Suppressor macrophage treated with lipopolysaccharide for 1 hour (primary cell): ENCODE measurements at regions not wholly inside any gene's neighbourhood (a gene's known extent, or its start where the extent isn't known, plus 50 kb on each side); places are given as distances from the start of the nearest gene placed in this dataset.

Source experiments
- DNase-seq, 3 donors: peaks; one replicate each; pipeline ENCODE4 v3.0.0-alpha.2; 2020 to 2022

DNA sequence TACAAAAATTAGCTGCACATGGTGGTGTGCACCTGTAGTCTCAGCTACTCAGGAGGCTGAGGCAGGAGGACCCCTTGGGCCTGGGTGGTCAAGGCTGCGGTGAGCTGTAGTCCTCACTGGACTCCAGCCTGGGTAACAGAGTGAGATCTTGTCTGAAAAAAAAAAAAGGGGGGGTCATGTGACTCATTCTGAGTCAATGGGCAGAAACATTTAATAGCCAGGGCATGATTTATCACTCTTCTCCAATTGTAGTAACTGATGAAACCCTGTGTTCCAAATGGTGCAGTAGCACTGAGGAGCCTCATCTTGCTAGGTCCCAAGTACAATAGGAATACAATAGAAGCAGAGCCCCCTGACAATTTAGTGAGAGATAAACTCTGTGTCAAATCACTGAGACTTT, 78.9 kb upstream of the CCDC68 start:
- no peak for DNase-seq

- no peak for DNase-seq
Measured at GRCh38 chr18:55034742-55035141, 75.5 kb upstream of the CCDC68 start.

GRCh38 chr18:55031979-55032378, 72.7 kb upstream of the CCDC68 start:
- no peak for DNase-seq

DNA sequence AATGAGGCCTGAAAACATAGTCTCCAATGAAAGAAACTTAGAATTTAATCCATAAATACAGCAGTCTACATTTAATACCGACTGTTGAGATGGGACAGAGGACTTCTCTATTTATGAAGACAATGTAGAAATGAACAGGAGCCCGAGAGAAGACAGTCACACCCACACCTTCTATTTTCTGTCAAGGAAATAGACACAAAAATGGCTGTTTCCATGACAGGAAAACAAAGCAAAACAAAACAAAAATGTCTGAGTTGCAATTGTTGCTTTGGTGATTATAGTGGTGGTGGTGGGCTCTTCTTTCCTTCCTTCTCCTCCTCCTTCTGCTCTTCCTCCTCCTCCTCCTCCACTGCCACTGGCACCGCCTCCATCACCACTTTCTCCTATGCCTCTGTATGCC, 72.3 kb upstream of the CCDC68 start:
- DNase-seq = no peak

DNA sequence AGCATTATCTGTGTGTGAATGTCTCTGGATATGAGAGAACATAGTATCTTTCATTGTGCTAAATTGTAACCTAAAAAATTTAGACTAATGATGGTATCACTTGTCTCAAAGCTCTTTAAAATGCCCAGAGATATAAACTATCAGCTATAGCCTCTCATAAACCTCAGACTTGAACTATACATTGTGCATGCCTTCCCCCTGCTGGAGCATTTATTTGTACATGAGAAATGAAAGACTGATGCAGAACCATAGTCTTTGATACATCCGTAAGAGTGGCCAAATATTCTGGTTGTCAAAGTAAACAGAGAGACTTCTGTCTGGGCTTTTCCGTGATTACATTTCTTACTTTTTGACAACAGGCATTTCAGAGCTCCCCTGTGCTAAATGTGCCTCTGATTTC, 71.9 kb upstream of the CCDC68 start:
- no peak for DNase-seq

- DNase-seq = no peak
Measured at GRCh38 chr18:55024564-55024963, 65.3 kb upstream of the CCDC68 start.

DNA sequence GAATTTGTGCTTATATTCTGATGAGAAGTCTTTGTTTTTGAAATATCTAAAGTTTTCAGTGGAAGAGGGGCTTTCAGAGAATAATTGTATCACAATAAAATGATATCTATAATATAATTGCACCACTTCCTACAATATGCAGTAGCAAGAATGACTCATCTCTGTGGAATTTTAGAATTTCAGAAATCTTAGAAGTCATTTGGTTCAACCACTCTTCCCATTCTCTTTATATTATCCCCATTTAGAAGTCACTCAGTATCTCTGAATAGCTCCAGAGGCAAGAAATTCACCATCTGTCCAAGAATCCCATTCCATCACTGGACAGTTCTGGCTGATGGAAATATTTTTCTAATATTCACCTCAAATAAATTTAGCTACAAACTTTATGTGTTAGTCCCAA, 59.3 kb upstream of the CCDC68 start:
- DNase-seq = peak in 1 of 3 donors; percentile 1

- no peak for DNase-seq
Measured at GRCh38 chr18:55014095-55014494, 54.8 kb upstream of the CCDC68 start.

DNA sequence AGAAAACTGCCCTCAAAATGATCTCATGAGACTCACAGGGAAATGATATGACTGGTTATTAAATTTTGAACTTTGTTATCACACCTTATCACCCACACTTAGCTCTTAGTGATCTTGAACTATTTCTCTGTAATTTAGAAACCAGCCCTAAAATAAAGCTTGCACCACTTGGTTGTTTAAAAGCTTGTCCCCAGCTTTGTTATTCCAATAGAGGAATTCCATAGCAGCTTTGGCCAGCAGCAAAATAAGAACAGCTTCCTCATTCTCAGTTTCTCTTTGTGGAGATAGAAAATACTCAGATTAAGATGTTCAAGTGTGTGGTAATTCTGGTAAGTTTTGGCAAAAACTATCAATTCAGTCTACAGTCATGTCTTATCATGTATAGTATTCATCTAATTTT, 54.4 kb upstream of the CCDC68 start:
- no peak for DNase-seq

GRCh38 chr18:55013086-55013485, 53.8 kb upstream of the CCDC68 start:
- DNase-seq = no peak

DNA sequence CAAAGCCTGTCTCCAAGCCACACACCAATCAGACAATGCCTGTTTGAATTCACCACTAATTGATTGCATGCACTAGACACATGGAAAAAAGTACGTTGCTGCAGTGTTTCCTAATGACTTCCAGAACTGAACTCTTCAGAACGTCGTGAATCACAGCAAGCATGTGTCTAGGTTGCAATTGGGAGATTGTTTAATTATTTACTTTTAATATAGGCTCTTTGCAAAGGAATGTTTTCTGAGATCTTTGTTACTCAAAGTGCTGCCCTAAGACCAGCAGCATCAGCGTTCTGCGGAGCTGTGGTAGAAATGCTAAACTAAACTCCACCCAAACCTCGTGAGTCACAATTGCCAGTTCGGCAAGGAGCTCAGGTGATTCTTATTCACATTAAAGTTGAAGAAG, 52.7 kb upstream of the CCDC68 start:
- DNase-seq = no peak
